ENCODE measurements at regions not wholly inside any gene's neighbourhood (a gene's known extent, or its start where the extent isn't known, plus 50 kb on each side); places are given as distances from the start of the nearest gene placed in this dataset.

DNA sequence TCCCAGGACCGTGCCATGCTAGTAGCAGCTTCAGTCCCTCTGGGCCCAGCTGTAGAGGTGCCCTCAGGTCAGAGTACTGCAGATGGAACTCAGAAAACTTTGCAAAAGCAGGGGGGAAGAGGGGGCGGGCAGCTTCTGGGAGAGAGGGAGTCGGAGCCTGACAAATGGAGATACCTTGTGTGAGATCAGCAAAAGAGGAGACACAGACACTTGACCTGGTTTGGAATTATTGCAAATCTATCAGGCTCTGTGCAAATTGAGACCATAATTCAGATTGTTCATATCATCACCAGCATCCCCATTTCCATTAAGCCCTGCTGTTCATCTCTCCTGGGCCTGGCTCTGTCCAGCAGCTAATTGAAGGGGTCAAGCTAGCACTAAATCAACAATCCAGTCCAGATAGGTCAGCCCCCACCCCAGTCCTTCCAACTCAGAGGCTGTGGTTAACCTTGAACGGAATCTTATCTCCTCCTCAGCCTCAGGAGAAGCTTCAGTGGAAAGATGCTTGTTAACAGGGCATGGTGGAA lies 292.6 kb upstream of the PLET1 start:
- Histone ChIP-seq H3K36me3 (no peaks in the 10 kb centered on the region), H3K9me3 (ENCODE audit: severe bottlenecking) (no peaks in the 10 kb centered on the region), H3K27ac (no peak overlapping the region), H3K4me3 (ENCODE audit: low read depth, low read length) (no peak overlapping the region), H3K27me3 (ENCODE audit: insufficient read depth, low read depth, severe bottlenecking) (no peaks in the 10 kb centered on the region)
- TF ChIP-seq, protein P1, sequence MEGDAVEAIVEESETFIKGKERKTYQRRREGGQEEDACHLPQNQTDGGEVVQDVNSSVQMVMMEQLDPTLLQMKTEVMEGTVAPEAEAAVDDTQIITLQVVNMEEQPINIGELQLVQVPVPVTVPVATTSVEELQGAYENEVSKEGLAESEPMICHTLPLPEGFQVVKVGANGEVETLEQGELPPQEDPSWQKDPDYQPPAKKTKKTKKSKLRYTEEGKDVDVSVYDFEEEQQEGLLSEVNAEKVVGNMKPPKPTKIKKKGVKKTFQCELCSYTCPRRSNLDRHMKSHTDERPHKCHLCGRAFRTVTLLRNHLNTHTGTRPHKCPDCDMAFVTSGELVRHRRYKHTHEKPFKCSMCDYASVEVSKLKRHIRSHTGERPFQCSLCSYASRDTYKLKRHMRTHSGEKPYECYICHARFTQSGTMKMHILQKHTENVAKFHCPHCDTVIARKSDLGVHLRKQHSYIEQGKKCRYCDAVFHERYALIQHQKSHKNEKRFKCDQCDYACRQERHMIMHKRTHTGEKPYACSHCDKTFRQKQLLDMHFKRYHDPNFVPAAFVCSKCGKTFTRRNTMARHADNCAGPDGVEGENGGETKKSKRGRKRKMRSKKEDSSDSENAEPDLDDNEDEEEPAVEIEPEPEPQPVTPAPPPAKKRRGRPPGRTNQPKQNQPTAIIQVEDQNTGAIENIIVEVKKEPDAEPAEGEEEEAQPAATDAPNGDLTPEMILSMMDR (IDR thresholded peaks at IDR 0.05; ENCODE audit: low read depth, low read length): no peak
- no peak for DNase-seq

DNA sequence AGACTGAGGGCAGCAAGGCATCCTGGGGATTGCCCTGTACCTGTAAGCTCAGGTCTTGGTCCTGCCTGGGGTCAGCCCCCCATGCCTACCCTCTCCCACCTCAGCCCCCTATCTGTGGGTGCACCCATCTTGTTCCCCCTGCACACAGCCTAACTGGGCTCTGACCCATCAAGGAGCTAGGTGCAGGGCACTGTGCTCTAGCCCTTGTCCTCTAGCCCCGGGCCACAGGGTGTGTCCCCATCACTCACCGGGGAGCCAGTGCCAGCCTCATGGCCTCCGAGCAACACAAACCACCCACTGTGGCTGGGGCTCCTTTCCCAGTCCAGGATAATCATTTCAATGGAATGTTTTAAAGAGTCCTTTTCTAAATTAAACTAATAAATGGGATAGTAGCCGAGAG lies 293.9 kb upstream of the PLET1 start:
- Histone ChIP-seq H3K4me3 (ENCODE audit: low read depth, low read length) (no peak overlapping the region), H3K27me3 (ENCODE audit: insufficient read depth, low read depth, severe bottlenecking) (no peaks in the 10 kb centered on the region), H3K36me3 (no peaks in the 10 kb centered on the region), H3K27ac (no peak overlapping the region), H3K9me3 (ENCODE audit: severe bottlenecking) (no peaks in the 10 kb centered on the region)
- TF ChIP-seq, protein P1 (IDR thresholded peaks at IDR 0.05; ENCODE audit: low read depth, low read length): no peak
- no peak for DNase-seq

DNA sequence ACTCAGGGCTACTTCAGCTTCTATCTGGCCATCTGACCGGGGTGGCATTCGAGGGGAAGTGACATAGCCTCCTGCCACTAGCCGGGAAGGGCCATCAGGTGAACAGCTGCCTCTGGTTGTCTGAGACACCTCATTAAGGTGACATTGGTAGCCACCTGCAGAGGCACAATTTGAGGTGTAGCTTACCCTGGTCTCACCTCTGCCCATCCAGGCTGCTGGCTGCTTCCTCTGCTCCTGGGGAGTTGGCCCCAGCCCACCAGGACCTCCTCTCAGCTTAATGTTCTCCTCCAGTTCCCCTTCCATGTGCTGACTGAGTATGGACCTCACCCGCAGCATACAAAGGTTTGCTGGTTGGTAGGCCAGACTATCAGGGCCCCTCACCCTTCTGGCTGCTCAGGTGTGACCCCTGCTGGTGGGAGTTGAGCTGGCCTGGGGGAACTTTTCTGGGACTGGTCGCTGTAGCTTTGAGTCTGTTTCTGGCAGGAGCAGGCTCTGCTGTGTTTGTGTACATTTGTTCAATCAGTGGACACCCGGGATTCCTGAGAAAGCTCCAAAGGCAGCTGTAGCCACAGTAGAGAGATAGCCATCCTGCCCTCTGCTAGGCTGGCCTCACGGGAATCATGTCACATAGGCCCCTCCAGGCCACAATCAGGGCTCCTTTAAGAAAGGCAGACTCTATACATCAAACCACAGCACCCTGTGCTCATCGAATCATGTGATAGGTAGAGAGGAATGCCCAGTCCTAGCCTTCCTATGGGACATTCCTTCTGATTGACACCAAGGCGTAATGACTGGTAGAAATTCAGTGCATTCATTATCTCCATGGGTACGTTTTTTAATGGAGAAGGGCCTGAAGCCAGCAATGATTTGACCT lies 295.1 kb upstream of the PLET1 start:
- TF ChIP-seq, protein P1 (IDR thresholded peaks at IDR 0.05; ENCODE audit: low read depth, low read length): peak; percentile 85
- H3K9me3 ChIP-seq (ENCODE audit: severe bottlenecking): no peaks in the 10 kb centered on the region
- no peaks in the 10 kb centered on the region for H3K27me3 ChIP-seq (ENCODE audit: insufficient read depth, low read depth, severe bottlenecking)
- no peak overlapping the region for H3K27ac ChIP-seq
- no peaks in the 10 kb centered on the region for H3K36me3 ChIP-seq
- peak; percentile 66 for DNase-seq
- no peak overlapping the region for H3K4me3 ChIP-seq (ENCODE audit: low read depth, low read length)

DNA sequence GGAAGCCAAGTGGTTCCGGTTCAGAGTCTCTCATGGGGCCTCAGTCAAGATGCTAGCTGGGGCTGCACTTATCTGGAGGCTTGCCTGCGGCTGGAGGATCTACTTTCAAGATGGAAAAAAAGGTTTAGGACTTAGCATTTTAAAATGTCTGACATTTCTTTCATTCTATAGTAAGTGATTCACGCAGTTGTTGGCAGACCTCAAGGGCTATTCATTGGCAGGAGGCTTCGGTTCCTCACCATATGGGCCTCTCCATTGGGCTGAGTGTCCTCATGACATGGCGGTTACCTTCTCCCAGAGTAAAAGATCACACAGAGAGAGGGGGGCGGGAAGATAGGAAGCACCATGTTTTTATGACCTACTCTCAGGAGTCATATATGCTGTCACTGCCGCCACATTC lies 298.0 kb upstream of the PLET1 start:
- TF ChIP-seq, protein P1 (IDR thresholded peaks at IDR 0.05; ENCODE audit: low read depth, low read length): no peak
- Histone ChIP-seq H3K27me3 (ENCODE audit: insufficient read depth, low read depth, severe bottlenecking) (no peaks in the 10 kb centered on the region), H3K36me3 (no peaks in the 10 kb centered on the region), H3K9me3 (ENCODE audit: severe bottlenecking) (no peaks in the 10 kb centered on the region), H3K27ac (no peak overlapping the region), H3K4me3 (ENCODE audit: low read depth, low read length) (no peak overlapping the region)
- no peak for DNase-seq

DNA sequence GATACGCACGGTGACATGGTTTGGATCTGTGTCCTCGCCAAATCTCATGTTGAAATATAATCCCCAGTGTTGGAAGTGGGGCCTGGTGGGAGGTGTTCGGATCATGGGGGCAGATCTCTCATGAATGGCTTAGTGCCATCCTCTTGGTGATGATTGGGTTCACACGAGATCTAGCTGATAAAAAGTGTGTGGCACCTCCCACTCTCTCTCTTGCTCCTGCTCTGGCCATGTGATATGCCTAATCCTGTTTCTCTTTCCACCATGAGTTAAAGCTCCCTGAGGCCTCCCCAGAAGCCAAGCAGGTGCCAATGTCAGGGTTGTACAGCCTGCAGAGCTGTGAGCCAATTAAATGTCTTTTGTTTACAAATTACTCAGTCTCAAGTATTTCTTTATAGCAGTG lies 303.1 kb upstream of the PLET1 start:
- no peaks in the 10 kb centered on the region for H3K9me3 ChIP-seq (ENCODE audit: severe bottlenecking)
- TF ChIP-seq, protein P1 (IDR thresholded peaks at IDR 0.05; ENCODE audit: low read depth, low read length): no peak
- no peaks in the 10 kb centered on the region for H3K36me3 ChIP-seq
- DNase-seq: no peak
- H3K4me3 ChIP-seq (ENCODE audit: low read depth, low read length): no peak overlapping the region
- no peaks in the 10 kb centered on the region for H3K27me3 ChIP-seq (ENCODE audit: insufficient read depth, low read depth, severe bottlenecking)
- H3K27ac ChIP-seq: no peak overlapping the region
